DMS 273 (cell line): ENCODE measurements at regions not wholly inside any gene's neighbourhood (a gene's known extent, or its start where the extent isn't known, plus 50 kb on each side); places are given as distances from the start of the nearest gene placed in this dataset.

Experiments
- DNase-seq: peaks from one replicate; lab custom pipeline; 2025; ENCODE audit not compliant: unreplicated experiment; lab: John Stamatoyannopoulos, UW

DNA sequence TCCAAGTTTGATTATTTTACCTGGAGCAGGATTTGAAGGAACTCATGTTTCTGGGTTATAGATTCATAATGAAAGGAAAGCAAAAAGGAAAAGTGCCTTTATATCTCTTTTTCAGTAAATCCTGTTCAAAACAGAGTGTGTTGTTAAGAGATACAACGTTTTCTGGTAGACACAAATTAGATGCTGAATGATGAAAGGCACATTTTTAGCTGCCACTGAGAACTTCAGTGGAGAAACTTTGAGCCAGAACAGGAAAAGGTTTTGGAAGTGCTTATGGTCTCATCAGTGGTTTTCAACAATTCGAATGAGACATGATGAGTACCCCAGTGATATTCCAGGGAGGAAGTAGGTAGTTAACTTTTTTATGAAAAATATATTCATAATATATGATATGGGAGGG lies 338.0 kb upstream of the C1orf87 start:
- no peak for DNase-seq

DNA sequence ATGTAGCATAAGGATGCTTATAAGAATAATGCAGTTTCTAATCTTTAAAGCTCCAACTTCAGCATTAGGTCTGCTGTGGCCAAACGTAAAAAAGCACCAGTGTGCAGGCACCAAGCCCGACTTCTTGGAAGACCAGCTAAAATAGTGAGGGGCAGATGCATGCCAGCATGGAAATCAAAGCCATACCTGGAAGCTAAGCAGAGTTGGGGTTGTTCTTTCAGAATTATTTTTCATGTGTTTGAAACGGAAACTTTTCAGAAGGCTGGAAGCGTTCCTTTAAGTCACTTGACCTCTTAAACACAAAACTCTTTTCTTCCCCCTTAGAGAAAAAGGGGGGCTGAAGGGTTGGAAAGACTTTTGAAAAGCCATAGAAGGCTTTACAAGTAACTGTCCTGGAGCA lies 329.2 kb upstream of the C1orf87 start:
- DNase-seq = no peak

DNA sequence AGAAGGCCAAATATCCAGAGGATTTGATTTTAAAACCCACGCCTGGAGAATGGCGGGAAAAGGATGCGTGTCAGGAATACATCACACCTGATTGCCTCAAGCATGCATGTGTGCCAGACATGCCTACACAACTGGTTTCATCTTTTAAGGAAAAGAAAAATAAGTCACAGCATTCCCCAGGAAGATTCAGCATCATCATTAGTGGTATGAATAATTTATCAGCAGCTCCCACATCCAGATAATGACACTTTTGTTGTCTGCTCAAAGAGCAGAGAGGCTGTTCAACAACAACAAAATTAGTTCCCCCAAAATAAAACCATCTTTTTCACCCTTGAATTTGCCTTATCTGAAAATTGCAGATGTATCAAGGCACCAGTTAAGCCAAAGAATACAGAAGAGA lies 328.6 kb upstream of the C1orf87 start:
- DNase-seq = no peak

DNA sequence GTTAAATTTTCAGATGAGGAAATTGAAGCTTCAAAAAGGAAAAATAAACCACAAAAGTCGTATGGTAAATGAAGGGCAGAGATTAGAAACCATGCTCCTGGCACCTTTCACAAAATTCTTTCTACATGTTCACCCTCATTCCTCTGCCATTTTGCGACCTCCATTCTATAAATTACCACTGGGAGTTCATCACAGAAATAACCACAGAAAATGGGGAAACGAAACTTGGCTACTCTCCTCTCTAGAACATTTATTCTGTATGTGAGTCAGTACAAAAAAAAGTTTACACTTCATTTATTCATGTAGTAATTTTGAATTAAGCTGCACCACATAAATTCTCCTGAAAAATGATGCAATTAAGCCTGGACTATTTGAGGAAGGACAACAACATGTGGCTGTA lies 320.9 kb upstream of the C1orf87 start:
- no peak for DNase-seq

DNA sequence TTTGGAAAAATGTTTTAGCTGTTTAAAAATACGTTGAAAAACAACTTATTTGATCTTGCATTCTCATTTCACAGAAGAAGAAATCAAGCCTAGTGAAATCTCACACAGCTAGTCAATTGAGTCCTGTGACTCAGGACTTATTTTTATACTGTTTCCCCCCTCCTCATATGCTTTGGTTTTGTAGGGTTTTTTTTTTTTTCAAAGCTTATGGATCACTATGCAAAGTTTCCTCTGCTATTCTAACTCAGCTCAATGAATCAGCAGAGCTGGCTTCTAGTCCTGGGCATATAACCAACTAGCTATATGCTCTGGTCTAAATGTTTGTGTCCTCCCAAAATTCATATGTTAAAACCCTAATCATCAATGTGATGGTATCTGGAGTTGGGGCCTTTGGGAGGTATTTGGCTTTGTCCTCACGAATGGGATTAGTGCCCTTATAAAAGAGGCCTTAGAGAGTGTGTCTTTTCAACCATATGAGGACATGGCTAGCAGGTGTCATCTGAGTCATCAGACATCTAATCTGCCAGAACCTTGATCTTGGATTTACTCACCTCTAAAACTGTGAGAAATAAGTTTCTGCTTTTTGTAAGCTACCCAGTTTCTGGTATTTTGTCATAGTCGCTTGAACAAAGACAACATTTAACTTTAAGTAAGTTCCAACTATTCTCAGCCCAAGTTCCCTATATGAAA lies 317.2 kb upstream of the C1orf87 start:
- DNase-seq = no peak

DNA sequence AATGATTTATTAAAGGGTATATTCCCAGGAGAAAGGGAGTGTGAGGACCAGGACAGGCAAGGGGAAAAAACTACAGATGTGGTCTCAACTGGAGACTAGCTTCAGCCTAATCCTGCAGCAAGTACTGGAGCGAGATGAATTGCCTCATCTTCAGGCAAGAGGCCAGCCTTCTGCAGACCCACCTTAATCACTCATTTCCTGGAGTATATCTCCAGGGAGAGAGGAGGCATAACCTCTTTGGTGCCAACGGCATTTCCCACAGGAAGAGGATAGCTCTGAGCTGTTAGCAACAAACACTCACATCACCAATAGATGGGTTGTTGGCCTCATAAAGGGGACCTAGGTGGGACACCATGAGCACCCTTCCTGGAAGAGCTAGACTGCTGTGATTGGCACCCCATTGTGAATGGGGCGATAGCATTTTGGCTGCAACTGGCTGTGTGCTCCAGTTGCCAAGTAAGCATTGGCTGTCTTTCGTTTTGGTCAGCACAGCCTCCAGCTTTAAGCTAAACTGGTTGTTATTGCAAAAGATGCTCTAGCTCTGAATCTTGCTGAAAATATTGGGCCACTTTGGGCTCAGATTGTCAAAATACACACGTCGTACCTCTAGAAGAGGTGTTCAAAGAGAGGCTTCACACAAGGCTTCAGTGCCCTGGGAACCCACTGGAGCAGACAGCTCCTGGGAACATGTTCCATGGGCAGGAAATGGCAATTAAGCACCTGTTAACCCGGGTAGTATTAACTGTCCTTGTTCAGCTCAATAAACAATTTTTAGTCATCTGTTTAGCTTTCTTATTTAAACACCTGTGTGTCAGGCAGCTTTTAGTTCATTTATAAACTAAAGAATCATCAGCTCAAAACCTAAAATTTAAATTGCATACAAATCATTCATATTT lies 314.8 kb upstream of the C1orf87 start:
- peak; percentile 39 for DNase-seq

DNA sequence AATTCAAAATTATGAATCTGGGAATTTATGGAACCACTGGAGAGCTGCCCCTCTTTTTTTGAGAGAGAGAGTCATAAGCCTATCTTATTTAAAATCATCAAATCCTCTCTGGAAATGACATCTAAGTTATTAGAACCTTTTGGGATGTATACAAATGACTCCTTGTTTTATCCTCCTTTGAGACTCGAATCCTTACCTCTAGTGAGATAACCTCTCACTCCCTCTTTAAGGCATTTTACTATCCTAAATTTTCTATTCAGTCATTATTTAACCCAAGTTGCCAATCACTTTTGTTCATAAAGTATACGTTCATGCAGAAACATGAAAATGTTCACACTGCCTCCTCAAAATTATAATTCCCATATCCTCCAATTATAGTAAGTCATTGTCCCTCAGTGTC lies 313.6 kb upstream of the C1orf87 start:
- DNase-seq = no peak

DNA sequence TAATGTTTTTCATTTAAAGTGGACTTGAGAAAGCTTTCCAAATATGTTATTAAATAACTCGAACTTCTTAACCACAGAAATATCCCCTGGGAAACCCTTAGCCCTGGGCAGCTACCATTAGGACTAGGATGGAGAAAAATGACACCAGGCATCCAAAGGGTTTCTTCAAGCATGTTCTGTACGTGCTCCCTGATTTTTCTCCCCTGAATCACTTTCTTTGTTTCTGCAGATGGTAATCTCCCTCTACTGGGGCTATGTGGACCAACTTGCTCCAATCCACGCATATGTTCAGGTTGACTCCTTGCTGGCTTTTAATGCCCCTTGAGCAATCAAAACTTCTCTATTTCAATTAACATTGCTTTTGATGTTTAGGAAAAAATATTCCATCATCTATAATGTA lies 312.7 kb upstream of the C1orf87 start:
- peak; percentile 3 for DNase-seq

DNA sequence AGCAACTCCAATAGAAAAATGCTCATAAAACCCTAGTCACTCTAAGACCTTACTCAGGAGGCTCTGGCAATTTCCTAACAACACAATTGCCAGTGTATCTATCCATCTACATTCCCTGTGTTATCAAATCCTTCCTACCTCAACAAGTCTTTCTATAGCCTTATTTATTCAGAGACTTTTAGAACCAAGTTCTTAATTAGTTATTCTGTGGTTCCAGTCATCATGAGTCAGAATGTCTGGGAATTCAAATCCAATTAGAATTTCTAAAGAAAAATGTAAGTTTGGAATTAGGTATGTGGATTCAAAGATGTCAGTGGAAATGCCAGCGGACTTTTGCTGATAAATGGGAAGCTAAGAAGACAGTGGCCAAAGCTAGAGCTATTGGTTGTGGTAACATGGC lies 302.6 kb upstream of the C1orf87 start:
- no peak for DNase-seq

DNA sequence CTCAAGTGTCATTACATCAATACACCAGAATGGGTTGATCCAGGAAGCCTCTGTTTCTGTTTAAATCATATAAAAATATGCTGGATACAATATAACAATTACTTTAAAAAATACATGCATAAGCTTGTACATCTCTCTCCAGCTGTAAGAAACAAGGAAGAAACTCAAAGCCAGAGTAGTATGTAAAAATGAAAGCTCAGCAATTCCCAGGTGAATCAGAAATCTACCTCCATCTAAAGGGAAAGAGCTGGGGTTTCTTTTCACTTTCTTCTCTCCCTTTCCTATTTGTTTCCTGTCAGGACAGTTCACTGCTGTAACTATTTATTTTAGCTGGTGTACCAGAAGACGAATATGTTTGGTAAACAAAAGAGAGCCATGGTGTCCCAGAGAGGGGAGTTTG lies 301.0 kb upstream of the C1orf87 start:
- no peak for DNase-seq

DNA sequence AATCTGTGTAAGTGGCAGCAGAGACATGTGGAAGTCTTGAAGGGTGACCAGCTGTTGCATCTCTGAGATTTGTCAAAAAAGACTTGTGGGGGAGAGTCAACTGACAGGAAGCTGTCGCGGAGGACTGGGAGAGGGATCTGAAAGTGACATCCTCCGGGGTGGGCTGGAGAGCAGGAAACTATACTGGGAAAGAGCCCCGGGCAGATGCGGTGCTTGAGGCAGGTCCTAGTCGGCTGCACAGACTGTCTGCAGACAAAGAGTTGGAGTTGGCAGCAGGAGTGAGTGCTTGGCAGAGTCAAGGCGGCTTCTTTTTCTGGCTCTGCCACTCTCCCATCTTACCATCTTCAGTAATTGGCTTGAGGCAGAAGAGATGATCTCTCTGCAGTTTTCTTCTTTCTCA lies 294.0 kb upstream of the C1orf87 start:
- DNase-seq = peak; percentile 35

DNA sequence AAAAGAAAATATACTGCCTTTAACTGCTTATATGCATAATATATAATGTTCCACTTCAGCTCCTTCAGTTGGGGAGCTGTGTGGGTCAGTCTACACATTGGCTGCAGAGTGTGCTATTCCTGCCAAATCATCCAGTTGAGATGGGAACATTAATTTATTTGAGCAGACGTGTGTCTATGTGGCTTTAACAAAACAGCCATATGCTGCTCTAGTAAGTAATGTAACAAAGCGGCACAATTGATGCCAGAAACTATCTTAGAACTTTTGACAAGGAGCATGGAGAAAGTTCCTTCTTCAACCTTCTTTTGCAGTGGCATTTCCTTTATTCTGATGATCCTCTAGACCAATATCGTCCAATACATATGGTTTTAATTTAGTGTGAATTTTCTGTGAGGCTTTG lies 285.9 kb upstream of the C1orf87 start:
- DNase-seq = peak; percentile 40

DNA sequence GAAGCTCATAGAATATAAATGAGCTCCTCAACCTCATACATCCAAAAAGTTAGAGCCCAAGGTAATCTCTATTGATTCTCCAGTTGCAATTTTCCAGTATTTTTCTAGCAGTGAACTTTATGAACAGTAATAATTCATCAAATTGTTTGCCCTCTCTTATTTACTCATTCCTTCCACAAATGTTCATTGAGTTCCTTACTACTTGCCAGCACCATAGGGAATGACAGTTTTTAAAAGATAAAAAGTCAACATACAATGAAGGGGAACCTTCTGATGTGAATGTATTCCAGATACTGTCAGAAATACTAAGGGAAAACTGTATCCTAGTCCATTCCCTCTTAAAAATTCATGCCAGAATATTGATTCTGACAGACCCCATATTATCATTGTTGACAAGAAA lies 277.0 kb upstream of the C1orf87 start:
- no peak for DNase-seq

DNA sequence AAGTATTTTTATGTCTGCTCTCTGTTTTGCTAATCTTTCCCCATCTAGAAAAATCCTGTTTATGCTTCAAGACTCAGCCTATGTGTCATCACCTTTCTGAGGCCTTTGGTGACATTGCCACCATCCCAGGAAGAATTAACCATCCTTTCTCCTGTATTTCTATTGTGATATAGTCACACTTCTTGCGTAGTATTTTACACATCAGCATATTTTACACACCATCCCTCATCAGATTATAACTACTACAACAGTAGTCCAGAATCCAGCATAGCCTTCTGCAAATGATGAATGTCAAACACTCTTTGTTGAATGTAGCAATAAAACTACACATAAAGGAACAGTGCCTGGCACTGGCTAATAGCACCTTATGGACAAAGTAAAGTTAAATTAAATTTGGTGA lies 275.3 kb upstream of the C1orf87 start:
- no peak for DNase-seq

DNA sequence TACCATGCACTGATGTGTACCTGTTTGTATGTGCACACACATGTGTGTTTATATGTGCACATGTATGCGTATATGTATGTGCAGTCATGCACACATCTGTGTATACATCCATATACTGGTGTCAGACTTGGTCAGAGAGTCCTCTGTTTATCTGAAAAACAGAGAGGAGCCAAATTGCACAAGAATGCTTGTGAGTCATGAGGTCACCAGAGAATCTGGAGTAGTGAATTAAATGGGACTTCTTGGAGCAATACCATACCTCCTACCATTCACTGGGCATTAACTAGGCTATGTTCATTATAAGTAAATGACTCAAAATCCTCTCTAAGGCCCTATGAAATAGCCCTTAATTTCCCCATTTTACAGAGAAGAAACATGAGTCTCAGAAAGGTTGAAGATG lies 272.1 kb upstream of the C1orf87 start:
- DNase-seq = no peak

DNA sequence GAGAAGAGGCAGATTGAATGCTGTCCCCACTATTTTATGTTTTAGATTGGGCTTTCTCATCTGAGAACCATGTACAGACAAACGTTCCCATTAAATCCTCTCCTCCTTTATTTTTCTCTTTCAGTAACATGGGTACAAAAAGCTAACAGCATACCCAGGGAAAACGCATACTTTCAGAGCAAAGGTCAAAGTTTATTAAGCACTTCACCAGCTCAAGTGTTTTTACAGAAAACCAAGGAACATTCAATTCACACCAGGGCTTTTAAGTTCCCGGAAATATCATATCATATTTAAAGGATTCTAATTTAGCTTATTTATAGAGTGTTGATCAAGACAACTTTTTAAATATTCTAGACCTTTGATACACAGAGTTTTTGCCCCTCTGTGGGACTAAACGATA lies 271.5 kb upstream of the C1orf87 start:
- no peak for DNase-seq

DNA sequence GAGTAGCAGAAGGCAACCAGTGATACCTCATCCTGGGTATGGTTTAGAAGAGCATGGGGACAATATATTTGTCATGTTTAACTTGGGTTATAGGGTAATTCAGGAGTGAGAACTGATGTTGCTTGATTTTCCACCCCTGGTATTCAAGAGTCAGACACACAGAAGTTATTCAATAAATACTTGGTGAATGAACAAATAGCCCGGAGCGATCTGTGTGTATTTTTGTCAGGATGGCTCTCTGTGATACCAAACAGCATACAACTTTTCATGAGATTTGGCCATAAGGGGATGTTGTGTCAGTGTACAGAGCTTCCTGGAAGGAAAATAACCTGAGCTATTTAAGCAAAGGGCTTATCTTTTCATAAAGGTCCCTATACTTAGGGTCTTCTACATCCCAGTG lies 270.2 kb upstream of the C1orf87 start:
- no peak for DNase-seq

DNA sequence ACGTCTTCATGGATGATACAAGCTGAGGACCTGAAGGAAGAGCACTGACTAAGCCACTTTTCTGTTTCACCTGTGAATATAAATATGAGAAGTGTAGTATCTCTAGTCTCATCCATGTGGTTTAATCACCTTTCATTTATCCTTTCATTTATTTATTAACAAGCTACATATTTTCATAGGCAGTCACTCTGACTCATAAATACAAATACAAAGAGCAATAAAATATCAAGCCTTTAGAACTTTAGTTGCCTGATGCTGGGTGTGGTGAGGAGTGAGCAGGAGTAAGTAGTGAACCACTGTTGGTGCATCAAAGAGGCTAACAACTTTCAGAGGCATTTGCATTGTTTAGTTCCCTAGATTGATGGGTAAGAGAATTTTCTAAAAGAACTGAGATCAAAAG lies 269.0 kb upstream of the C1orf87 start:
- no peak for DNase-seq

DNA sequence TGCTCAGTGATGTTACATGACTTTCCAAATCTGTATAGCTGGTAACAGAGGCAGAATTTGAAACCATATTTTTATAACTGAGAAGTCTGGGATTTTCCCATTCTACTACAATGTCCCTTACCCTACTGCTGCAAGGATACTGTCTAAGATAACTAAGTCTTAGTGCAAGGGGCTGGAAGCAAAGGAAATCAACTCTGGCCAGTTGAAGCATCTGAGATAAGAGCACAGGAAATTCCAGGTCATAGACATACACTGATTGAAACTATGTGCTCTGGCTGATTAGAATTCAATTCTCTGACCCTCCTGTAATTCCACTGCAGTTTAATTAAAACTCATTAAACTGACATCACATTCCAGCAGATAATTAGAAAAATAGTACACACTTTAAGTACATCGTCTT lies 267.7 kb upstream of the C1orf87 start:
- DNase-seq = no peak

DNA sequence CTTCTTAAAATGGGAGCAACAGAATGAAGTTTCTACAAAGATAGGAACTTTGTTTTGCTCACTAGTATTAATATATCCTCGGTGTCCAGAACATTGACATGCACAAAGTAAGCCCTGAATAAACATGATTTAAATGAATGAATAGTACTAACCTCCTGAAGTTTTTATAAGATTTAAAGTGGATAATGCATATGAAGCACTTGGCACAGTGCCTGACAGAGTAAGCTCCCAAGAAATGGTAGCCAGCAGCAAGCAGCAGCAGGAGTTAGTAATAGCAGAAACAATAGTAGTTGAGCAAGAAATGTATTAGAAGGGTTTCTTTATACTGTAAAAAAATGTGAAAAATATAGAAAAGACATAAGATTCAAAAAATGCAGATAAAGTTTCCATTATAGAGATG lies 258.1 kb upstream of the C1orf87 start:
- no peak for DNase-seq

DNA sequence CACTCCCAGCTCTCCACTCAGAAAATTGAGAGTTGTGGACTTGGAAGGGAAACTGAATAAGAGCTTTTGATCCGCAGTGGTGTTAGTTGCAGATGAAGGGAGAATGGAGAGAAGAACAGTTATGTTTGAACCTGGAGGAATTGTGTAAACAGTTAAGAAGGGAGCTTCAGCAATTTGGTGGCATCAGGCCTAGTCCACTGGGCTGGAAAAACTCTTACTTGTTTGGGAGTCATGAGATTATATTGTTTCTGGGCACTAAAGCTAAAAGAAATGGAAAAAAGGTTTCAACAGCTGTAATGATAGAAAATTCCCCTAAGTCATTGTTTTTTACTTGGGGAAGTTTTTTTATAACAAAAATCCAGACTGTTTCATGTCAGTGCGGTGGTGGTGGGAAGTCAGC lies 256.1 kb upstream of the C1orf87 start:
- DNase-seq = no peak

DNA sequence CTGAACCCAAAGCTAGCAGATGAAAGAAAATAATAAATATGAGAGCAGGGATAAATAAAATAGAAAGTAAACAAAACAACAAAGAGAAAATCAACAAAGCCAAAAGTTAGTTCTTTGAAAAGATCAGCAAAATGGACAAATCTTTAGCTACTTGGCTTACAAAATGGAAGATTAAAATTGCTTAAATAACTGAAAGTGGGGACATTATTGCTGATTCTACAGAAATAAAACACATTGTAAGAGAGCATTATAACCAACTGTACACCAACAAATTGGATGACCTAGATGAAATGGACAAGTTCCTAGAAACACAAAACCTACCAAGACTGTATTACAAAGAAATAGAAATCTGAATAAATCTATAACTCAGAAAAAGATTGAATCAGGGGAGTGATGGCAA lies 238.3 kb upstream of the C1orf87 start:
- DNase-seq = no peak

DNA sequence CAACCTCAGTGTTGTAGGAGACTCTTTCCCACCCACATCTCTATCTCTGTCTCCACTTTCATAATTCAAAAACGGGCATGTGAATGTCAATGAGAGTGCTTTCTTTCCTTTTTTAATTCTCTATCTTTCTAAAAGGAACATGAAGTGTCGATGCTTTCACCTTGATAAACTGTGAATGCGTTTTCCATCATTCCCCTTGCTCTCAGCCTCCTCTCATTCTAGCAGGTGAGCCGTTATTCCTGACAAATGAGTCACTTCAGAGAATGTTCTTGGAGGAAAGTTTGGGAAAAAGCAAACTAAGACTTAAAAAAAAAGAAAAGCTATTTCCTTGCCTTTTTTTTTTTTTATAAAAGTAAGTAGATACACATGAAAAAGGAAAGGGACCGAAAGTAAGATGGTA lies 226.0 kb upstream of the C1orf87 start:
- DNase-seq = no peak
